Midbrain (tissue), 1 donor: ENCODE measurements at regions not wholly inside any gene's neighbourhood (a gene's known extent, or its start where the extent isn't known, plus 50 kb on each side); places are given as distances from the start of the nearest gene placed in this dataset.
"Not testable (repeated sequence)": the region's sequence is repeated elsewhere in the genome, so short reads cannot be mapped to it uniquely, and the experiment has no call there.

ENCODE experiments used
- DNase-seq: peaks from one replicate; lab custom pipeline; 2025; lab: John Stamatoyannopoulos, UW

GRCh38 chr9:28105001-28105400 lies 531.7 kb upstream of the C9orf72 start:
- no peak for DNase-seq

DNA sequence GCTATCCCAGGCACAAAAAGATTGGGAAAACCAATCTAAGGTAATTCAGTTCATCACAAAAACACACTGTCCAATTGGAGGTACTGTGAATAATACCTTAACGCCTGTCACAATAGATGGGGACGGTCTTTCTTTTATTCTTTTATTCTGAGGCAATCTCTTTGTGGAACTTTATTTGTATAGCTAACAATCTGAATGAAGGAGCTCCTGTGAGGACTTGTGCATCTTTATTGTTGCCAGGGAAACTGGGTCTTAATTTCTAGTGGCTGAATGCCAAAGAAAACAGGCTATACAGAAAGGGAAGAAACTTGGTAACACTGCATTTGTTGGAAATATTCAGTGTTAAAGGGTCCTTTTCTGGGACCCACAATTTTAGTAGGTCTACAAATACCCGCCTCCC lies 546.9 kb upstream of the C9orf72 start:
- DNase-seq: no peak

- DNase-seq: no peak
Observed at GRCh38 chr9:28120626-28121025, 547.3 kb upstream of the C9orf72 start.

DNA sequence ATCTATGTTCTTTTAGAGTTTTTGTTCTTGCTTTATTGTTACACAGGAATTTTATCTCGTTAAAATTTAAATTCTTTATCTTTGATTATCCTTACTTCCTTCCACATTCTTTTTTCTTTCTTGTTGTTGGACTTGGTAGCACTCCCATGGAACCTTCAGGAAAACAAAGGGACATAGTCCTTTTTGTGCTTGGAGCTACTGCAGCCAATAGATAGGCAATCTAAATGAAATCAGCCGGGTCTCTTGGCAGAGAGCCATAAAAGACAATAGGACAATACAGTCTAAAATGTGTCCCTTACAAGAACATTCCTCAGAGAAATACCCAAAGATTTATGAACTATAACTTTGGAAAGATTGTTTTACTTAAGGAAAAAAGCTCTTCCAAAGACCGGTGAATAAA lies 548.1 kb upstream of the C9orf72 start:
- DNase-seq: no peak

- DNase-seq: no peak
Observed at GRCh38 chr9:28124917-28125316, 551.6 kb upstream of the C9orf72 start.

DNA sequence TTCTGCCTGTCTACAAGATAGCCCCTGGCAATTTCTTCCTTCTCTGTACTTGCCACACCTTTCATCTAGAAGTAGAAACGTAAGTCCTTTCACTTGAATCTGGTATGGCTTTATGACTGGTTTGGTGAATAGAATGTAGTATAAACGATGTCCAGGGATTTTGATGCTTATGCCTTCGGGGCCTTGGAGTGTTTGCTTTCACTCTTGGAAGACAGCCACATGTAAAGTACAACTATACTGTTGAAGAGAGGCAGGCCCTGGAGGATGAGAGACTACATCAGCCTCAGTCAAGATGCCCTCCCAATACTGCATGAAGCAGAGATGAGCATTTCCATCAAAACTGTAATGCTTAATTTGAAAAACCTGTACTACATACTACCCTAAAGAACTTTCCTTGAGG lies 553.8 kb upstream of the C9orf72 start:
- no peak for DNase-seq

DNA sequence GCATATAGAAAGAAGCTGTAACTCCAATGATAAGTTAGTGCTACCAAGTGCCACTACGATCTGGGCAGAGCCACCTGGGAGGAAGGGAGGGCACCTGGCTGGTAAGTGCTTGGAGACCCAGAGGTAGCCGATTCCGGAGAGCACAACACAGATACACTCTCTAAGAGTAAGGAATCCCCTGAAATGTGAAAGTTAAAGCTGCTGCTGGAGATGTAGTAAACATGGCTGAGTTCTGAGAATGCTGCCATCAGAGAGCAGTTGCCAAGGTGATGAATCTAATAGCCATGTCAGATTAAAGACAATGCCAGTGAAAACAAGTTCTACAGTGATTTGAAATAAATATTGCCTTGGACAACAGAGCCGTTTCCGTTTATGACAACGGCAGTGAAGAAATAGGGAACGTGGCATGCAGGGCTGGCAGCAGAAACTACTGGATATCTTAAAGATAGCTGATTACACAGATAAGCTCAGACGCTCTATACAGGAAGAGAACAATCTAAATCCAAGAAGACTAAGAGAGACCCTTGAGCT lies 561.2 kb upstream of the C9orf72 start:
- no peak for DNase-seq

GRCh38 chr9:28135549-28135948 lies 562.3 kb upstream of the C9orf72 start:
- DNase-seq: no peak

DNA sequence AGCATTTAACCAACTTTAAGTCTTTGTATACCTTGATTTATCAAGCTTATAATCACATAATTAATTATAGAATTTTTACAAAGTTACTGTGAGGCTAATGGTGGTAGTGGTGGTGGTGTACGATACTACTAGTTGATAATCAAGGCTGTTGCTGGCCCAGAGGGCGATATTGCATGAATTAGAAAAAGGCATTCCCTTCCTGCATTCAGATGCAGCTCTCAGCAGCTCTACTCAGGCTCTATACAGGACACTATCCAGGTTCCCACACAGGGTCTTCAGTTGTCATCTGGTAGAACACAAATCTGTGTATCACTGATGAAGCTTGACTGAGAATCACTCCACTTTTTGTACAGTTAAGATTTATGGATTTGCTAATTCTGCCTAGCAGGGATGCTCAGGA lies 562.8 kb upstream of the C9orf72 start:
- DNase-seq: no peak

- not testable (repeated sequence) for DNase-seq
Observed at GRCh38 chr9:28147430-28147829, 574.1 kb upstream of the C9orf72 start.

DNA sequence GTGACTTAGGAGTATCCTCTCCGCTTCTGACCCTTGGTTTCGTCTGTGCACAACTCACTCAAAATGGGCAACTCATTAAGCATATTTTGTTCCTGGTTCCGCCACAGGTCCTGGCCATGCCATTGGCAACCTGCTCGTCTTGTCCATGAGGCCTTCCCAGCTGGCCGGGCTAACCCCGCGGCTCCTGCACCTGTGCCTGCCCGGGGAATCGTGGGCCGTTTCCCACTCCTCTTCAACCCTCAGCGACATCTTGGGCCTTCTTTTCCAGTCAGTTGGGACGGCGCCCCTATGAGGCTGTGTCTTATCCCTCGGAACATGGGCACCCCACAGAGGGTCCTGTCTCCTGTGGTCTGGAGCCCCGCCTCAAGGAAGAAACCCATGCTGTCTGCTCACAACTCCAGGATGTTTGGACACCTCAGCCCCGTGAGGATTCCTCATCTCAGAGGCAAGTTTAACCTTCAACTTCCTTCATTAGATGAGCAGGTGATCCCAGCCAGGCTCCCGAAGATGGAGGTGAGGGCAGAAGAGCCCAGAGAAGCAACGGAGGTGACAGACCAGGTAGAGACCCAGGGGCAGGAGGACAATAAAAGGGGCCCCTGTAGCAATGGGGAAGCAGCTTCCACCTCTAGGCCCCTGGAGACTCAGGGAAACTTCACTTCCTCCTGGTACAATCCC lies 574.8 kb upstream of the C9orf72 start:
- DNase-seq: not testable (repeated sequence)

DNA sequence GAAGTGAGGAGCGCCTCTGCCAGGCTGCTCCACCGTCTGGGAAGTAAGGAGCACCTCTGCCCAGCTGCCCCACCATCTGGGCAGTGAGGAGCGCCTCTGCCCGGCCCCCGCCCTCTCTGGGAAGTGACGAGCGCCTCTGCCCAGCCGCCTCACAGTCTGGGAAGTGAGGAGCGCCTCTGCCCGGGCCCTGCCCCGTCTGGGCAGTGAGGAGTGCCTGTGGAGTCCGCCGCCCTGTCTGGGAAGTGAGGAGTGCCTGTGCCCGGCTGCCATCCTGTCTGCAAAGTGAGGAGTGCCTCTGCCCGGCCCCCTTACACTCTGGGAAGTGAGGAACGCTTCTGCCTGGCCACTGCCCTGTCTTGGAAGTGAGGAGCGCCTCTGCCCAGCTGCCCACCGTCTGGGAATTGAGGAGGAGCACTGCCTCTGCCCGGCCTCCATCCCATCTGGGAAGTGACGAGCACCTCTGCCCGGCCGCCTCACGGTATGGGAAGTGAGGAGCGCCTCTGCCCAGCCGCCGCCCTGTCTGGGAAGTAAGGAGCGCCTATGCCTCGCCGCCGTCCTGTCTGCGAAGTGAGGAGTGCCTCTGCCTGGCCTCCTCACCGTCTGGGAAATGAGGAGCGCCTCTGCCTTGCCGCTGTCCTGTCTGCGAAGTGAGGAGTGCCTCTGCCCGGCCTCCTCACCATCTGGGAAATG lies 576.2 kb upstream of the C9orf72 start:
- not testable (repeated sequence) for DNase-seq

DNA sequence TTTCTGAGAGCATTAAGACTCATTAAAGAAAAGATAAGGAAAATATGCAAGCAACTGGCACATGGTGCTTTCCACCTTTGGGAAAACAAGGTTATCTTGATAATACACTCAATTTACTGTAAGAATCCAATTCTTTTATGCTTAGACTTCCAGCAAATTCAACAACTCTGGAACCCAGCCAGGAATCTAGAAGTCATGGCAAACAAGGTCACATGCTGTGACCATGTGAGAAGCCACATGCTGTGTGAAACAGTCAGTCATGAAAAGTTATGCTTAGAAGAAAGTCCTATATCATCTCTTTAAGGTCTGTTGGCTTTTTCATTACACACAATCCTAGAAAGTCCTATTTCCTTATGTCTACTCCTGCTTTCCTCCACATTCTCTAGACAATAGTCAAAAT lies 581.8 kb upstream of the C9orf72 start:
- no peak for DNase-seq

- no peak for DNase-seq
Observed at GRCh38 chr9:28155671-28156070, 582.4 kb upstream of the C9orf72 start.

GRCh38 chr9:28158451-28158850 lies 585.2 kb upstream of the C9orf72 start:
- no peak for DNase-seq

GRCh38 chr9:28163619-28164018 lies 590.3 kb upstream of the C9orf72 start:
- DNase-seq: no peak

- no peak for DNase-seq
Observed at GRCh38 chr9:28166179-28166578, 592.9 kb upstream of the C9orf72 start.

DNA sequence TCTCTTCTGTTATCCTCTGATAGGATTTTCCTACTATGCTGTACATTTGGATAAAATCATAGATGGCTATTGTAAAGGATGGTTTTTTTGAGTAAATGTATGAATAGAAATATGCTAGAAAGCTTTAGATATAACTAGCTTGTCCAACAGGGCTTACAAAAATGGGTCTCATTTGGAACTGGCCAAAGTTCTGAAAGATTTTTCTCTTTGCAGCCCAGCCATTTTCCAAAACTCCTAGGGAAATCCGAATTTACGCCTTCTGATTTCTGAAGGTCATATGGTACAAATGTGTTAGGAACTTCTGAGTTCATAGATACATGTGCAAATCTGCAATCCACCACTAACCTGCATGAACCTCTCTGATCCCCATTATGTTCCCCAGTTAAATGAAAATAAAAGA lies 603.9 kb upstream of the C9orf72 start:
- DNase-seq: no peak

DNA sequence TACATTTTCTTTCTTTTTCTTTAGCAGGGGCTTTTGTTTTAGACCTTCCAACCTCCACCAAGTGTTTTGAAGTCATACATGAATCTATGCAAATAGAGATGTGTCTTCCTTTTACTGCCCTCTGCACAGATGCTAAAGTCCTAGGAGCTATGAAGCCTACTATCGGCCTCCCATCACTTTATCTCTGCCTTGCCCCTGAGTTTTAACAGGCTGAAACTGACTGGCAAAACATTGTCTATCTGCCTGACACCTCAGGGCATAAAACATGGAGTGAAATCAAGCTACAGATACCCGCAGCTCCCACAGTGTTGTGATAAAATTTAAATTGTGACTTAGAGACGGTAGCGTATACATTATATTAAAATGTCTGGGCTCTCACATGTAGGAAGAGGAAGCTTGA lies 604.6 kb upstream of the C9orf72 start:
- no peak for DNase-seq

DNA sequence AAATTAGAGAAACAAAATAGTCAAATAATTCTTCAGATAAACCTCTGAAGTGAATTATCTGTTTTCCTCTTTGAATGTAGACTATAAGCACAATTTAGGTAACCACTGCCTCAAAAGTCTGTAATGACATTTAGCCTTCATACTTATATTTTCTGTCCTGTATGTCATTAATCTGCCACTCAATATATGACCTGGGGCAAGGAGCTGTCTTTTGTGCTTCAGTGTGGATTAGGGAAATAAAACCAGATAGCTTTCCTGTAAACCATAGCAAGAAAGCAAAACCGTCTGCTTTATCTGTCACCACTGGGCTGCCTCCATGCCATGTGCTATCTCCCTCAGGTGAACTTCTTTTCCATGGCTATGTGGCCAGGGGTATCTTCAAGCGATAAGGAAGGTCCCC lies 606.6 kb upstream of the C9orf72 start:
- DNase-seq: no peak

GRCh38 chr9:28190981-28191380 lies 617.7 kb upstream of the C9orf72 start:
- no peak for DNase-seq

- DNase-seq: no peak
Observed at GRCh38 chr9:28197653-28198052, 624.4 kb upstream of the C9orf72 start.

DNA sequence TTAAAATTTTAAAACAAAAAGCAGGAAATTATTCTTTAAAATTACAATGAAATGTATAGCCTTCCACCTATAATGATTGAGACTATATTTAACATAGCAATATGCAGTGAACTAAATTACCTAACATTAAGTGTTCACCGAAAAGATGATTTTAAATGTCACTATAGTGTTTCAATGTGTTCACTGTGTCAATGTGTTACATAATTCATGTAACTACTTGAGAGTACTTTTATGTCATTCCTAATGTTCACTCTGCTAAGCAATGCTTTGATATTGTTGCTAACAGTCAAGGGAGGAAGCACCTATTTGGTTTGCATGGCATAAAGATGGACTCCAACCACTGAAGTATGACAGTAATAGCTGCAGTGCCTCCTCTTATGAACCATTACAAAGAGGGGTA lies 629.8 kb upstream of the C9orf72 start:
- DNase-seq: no peak

- DNase-seq: no peak
Observed at GRCh38 chr9:28206280-28206679, 633.0 kb upstream of the C9orf72 start.
